ENCODE measurements at regions not wholly inside any gene's neighbourhood (a gene's known extent, or its start where the extent isn't known, plus 50 kb on each side); places are given as distances from the start of the nearest gene placed in this dataset.

- no peak for TF ChIP-seq ZNF18 (CRISPR knock-in tag; IDR thresholded peaks at IDR 0.05; ENCODE audit: insufficient replicate concordance)
- no peak for TF ChIP-seq THAP9 (CRISPR knock-in tag; IDR thresholded peaks at IDR 0.05; ENCODE audit: borderline replicate concordance)
- no peak for TF ChIP-seq MLX (CRISPR knock-in tag; IDR thresholded peaks at IDR 0.05)
- TF ChIP-seq ARID5B (CRISPR knock-in tag; IDR thresholded peaks at IDR 0.05) = no peak
- TF ChIP-seq ZNF678 (CRISPR knock-in tag; IDR thresholded peaks at IDR 0.05) = no peak
- no peak for TF ChIP-seq FOXJ3 (CRISPR knock-in tag; IDR thresholded peaks at IDR 0.05; ENCODE audit: borderline replicate concordance)
Measured at GRCh38 chr11:134513585-134514120, 101.6 kb upstream of the B3GAT1 start (continued).
